Endothelial cell of hepatic sinusoid (primary cell): ENCODE measurements at regions not wholly inside any gene's neighbourhood (a gene's known extent, or its start where the extent isn't known, plus 50 kb on each side); places are given as distances from the start of the nearest gene placed in this dataset.
"Not testable (repeated sequence)": the region's sequence is repeated elsewhere in the genome, so short reads cannot be mapped to it uniquely, and the experiment has no call there.

ENCODE experiments used
- in situ Hi-C: cut with HindIII; loops from 2 replicates; pipeline ENCODE4 v1.10.0; 2017; ENCODE audit warnings: low sequenced_read_pairs

DNA sequence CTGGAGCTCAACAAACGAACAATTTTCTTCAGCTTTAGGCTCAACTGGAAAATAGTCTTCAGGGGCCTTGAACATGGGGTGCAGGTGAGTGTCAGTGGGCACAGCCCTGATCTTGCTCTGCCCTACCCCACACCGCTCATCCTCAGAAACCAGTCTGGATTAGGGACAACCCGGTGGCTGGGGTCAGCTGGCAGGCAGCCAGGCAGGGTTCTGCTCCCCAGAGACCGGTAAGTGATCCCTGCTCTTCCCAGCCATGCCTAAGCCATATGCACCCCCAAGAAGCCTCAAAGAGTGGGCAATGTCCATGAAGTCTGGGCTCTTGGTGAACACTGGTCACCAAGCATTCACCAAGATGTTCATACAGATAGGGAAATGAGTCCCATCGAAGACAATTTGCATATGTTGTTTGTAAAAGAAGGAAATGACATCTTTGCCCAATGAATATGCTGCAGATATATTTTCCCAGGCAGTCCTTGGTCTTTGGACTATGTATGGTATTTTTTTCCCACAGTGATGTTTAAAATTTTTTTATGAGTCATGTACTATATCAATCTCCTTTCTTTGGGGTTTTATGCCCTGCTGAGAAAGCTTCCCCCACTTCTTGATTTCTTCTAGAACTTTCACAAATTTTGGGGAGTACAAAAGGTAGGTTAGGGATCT is 63.9 kb upstream of the VASH1 start:
- in situ Hi-C loops = no loop called here

DNA sequence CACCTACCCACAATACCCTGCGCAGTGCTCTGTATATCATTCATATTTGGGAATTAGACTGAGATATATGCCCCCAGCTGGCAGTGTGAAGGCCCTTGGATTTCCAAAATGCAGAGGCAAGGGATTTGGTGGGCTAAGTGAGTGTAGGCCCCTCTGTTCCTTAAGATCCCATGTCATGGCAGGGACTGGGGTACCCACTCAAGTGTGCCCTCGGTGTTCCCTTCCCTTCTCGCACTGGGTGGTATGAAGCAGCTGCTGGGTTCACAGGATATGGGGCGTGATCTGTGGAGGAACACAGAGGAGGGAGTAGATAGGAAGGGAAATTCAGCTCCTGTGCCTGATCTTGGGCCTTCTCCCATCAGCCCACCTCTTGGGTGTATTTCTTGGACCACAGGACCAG is 63.1 kb upstream of the VASH1 start:
- in situ Hi-C loops = no loop called here

DNA sequence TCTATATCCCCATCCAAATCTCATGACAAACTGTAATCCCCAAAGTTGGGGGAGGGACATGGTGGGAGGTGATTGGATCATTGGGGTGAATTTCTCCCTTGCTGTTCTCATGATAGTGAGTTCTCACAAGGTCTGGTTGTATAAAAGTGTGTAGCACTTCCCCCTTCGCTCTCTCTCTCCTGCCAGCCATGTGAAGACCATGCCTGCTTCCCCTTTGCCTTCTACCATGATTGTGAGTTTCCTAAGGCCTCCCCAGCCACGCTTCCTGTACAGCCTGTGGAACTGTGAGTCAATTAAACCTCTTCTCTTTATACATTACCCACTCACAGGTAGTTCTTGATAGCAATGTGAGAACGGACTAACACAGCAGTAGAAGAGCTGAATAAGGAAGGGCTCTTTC is 62.6 kb upstream of the VASH1 start:
- in situ Hi-C loops = no loop called here

DNA sequence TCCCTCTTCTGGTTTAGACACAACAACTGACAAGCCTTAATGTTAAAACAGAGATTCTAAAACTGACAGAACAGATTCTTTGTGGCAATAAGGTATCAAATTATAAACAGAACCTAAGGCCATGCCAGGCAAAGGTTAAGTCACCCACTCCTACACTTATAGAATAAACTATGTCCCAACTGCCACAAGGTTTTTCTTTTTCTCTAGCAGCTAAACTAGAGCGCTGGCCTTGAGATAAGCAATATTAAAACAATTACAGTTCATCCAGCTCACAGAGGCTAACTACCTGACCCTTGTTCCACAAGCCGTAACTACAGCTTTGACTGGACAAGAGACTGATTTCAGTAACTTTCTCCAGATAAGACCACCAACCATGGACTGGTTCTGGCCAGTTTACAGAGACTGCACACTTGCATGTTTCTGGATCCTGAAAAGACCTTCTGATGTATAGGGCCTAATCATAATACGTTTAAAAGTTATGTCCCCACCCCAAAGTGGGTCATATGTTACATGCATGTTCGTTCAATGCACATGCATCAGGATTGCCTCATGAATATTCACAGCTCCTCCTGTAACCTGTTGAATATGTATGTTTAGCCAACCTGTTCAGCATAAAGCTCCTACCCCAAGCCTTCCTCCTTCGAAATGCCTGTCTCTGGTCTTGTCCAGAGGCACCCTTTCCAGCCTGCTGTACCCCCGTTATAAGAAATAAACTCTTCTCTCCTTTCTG is 61.9 kb upstream of the VASH1 start:
- in situ Hi-C loops = no loop called here

DNA sequence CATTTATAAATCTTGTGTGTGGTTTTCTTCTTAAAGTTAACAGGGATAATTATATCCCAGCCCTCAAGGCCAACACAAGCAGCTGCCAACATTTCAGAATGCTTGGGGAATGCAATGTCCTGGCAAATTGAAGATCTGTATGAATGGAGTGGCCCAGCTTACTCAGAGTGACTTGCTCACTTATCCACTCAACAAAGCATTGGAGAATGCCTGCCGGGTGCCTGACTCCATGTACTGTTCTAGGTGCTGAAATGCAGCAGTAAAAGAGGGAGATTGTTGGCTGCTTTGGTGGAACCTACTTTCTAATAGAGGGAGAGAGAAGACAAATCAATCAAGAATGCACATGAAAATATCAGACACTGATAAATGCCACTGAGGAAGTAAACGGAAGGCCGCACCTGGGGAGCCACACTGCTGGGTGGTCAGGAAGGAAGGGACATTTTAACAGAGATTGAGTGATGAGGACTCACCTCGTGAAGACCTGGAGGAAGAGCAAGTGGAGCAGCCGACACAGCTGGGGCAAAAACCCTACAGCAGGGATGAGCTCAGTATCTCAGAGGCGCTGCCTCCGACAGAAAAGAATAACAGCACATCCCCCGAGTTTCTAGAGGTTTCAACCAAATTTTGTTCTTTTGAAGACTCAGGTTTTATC is 61.2 kb upstream of the VASH1 start:
- in situ Hi-C loops = no loop called here

DNA sequence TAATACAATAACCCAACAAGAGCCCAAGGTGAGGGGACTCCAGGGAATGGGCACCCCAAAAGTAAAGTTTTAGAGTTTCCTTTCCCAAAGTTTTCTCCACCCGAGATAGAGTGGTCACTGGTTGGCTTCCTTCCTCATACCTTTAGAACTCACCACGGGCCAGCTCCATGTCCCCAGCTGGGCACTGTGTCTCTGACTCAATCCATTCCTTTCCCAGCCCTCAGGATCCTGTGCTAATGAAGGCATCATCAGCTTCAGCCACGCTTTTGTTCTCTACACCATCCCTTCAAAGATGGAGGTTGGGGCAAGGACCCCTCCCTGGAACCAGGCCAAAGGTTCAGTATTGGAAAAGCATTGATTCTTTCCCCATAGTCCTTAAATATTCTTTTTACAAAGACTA is 59.8 kb upstream of the VASH1 start:
- in situ Hi-C loops = no loop called here

DNA sequence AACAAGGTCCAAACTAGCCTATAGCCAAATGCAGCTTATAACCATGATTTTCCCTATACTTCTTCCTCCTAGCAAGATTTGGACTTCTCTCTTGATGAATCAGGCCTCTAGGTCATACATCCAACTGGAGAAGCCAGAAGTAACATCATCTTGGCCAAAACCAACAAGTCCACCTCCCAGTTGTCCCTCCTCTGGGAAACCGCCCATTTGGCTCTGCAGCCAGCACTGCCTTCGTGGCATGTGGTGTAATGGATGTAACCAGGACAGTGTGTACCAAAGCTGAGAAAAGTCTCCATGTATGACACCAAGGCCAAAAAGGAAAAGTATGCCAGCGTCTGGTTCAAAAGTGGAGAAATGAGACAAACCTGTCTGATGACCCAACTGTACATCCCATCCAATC is 59.3 kb upstream of the VASH1 start:
- in situ Hi-C loops = no loop called here

DNA sequence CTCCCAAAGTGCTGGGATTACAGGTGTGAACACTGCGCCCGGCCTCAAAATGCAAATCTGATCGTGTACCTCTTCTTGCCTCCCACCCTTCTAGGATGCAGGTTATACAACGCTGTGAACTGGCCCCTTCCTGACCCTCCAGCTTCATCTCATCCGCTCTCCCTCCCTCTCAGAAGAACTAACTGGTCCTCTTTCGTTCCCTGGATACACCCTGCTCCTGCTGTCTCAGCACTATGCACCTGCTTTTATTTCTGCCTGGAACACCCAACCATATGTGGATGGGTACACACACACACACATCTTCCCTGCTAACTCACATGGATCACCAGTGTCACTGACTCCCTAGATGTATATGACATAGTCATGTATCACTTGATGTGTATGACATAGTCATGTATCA is 56.1 kb upstream of the VASH1 start:
- in situ Hi-C loops = no loop called here

DNA sequence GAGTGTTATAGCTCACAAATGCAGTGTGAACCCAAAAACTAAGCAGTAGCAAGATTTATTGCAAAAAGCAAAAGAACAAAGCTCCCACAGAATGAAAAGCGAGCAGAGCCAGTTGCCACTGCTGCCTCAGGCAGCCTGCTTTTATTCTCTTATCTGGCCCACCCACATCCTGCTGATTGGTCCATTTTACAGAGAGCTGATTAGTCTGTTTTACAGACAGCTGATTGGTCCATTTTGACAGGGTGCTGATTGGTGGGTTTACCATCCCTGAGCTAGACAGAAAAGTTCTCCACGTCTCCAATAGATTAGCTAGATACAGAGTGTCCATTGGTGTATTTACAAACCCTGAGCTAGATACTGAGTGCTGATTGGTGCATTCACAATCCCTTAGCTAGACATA is 55.1 kb upstream of the VASH1 start:
- in situ Hi-C loops = not testable (repeated sequence)

DNA sequence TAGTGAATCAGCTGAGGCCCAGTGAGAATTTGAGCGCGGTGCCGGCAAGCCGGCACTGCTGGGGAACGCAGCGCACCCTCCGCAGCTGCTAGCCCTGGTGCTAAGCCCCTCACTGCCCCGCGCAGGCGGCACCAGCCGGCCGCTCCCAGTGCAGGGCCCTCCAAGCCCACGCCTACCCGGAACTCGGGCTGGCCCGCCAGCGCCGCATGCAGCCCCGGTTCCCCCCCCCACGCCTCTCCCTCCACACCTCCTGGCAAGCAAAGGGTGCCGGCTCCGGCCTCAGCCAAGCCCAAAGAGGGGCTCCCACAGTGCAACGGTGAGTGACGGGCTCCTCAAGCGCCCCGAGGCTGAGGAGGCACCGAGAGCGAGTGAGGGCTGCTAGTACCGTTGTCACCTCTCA is 54.5 kb upstream of the VASH1 start:
- in situ Hi-C loops = no loop called here

DNA sequence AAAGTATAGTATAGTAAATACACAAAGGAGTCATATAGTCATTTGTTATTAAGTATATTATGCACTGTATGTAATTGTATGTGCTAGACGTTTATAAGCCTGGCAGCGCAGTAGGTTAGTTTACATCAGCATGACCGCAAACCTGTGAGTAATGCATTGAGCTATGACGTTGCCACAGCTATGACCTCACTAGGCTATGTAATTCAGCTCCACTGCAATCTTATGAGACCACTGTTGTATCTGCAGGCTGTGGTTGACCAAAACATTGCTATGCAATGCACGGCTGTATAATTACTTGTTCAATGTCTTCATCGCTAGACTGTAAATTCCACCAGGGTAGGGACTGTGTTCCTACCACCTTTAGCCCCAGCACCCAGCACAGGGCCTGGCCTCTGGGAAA is 53.2 kb upstream of the VASH1 start:
- in situ Hi-C loops = no loop called here

DNA sequence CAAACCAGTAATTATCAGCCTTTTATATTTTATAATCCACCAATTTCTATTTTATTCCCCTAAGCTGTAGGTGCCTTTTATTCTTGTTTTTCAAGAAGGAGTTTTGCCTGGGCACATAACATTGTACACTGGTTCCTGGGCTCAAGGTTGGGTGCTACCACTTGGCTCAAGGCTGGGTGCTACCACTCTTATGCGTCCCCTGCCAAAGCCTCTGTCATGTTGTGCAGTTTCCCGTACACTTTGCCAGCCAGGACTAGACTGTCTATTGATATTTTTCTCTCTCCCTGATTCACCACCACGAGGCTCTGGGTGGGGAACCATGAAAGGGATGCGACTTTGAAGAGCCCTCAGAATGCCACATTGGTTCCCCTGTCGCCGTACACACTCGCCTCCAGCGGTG is 52.5 kb upstream of the VASH1 start:
- in situ Hi-C loops = no loop called here

DNA sequence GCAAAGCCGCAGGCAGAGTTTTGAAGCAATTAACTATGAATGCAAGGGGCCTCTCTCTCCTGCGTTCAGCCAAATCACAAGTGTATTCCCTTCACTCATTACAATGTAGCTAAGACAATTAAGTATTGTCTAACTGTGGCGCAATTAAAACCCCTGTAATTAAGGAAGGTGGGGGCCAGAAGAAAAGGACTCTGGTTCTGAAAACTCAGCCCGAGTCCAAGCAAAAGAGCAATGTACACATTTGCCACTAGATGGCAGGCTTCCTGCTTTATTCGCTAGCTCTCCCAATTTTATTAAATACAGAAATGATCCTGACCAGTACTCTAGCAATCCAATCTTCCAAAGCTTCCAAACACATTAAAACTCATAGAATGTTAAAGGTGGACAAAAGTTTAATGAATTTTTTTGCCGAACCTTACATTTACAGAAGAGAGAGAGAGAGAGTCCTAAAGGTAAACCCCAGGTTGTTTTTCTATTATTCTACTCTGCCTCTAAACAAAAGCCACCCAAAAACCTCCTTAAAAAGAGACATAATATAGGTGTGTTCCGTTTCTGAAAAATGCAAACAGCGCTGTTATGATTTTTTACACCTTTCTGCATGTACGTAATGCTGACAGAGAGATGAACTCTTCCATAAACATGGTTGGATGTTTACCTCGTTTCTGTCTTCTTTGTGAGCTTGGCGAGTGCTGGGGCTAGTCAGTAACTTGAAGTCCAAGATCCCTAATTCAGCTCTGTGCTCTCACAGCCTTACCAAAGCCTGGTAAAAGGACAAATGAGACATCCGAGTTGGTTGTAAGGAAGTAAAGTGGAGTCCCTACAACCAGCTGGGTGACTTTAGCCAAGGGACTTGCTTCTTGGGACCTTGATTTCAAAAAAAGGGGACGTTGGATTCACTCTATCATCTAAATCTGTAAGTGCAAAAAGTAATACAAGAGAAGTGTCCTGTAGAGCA is 50.9 kb upstream of the VASH1 start:
- in situ Hi-C loops = no loop called here
